Chondrocyte (in vitro differentiated cells): ENCODE measurements at regions not wholly inside any gene's neighbourhood (a gene's known extent, or its start where the extent isn't known, plus 50 kb on each side); places are given as distances from the start of the nearest gene placed in this dataset.

Experiments
- DNase-seq: peaks from one replicate; pipeline ENCODE4 v3.0.0; 2021; ENCODE audit warnings: mixed read lengths, low spot score
- H3K27ac Mint-ChIP-seq: one replicate; pipeline ENCODE4 v1.8.0; 2021; ENCODE audit warnings: mild to moderate bottlenecking, moderate library complexity, mixed read lengths; ENCODE audit not compliant: unreplicated experiment
- H3K27me3 Mint-ChIP-seq: 2 replicates; pipeline ENCODE4 v1.8.0; 2021; ENCODE audit warnings: low read depth, mixed read lengths
- H3K36me3 Mint-ChIP-seq: 2 replicates; pipeline ENCODE4 v1.8.0; 2021; ENCODE audit warnings: low read depth, mixed read lengths
- H3K4me1 Mint-ChIP-seq: 2 replicates; pipeline ENCODE4 v1.8.0; 2021; ENCODE audit warnings: low read depth, mild to moderate bottlenecking, mixed read lengths
- H3K4me3 Mint-ChIP-seq: one replicate; pipeline ENCODE4 v1.8.0; 2021; ENCODE audit warnings: mild to moderate bottlenecking, moderate library complexity, mixed read lengths; ENCODE audit not compliant: unreplicated experiment
- H3K9me3 Mint-ChIP-seq: 2 replicates; pipeline ENCODE4 v1.8.0; 2021; ENCODE audit warnings: low read depth, mixed read lengths
- CTCF ChIP-seq: fragments of 200-600 bp; sonication (generic); IDR thresholded peaks from 2 replicates; pipeline ENCODE4 v1.5.0; 2021; ENCODE audit warnings: antibody characterized with exemption, mild to moderate bottlenecking, moderate library complexity

- Mint-ChIP-seq H3K27ac (no peak overlapping the region), H3K27me3 (peaks cover 10% of the 10 kb centered on the region), H3K4me1 (no peaks in the 10 kb centered on the region), H3K4me3 (no peak overlapping the region), H3K36me3 (no peaks in the 10 kb centered on the region), H3K9me3 (no peaks in the 10 kb centered on the region)
- DNase-seq: no peak
- TF ChIP-seq CTCF: no peak
Observed at GRCh38 chr9:31730398-31730797, 654.0 kb upstream of the ACO1 start.

GRCh38 chr9:31733166-31733565, 651.3 kb upstream of the ACO1 start:
- Mint-ChIP-seq H3K27ac (no peak overlapping the region), H3K4me1 (no peaks in the 10 kb centered on the region), H3K27me3 (peaks cover 7% of the 10 kb centered on the region), H3K4me3 (no peak overlapping the region), H3K9me3 (no peaks in the 10 kb centered on the region), H3K36me3 (no peaks in the 10 kb centered on the region)
- DNase-seq: no peak
- no peak for TF ChIP-seq CTCF

- no peaks in the 10 kb centered on the region for H3K9me3 Mint-ChIP-seq
- H3K4me1 Mint-ChIP-seq: no peaks in the 10 kb centered on the region
- no peaks in the 10 kb centered on the region for H3K36me3 Mint-ChIP-seq
- no peak for DNase-seq
- H3K27me3 Mint-ChIP-seq: peaks cover 6% of the 10 kb centered on the region
- H3K27ac Mint-ChIP-seq: no peak overlapping the region
- no peak for TF ChIP-seq CTCF
- no peak overlapping the region for H3K4me3 Mint-ChIP-seq
Observed at GRCh38 chr9:31736581-31737179, 647.8 kb upstream of the ACO1 start.

- H3K27ac Mint-ChIP-seq: no peak overlapping the region
- no peaks in the 10 kb centered on the region for H3K4me1 Mint-ChIP-seq
- H3K36me3 Mint-ChIP-seq: no peaks in the 10 kb centered on the region
- no peak overlapping the region for H3K4me3 Mint-ChIP-seq
- H3K9me3 Mint-ChIP-seq: no peaks in the 10 kb centered on the region
- TF ChIP-seq CTCF: no peak
- peaks cover 11% of the 10 kb centered on the region for H3K27me3 Mint-ChIP-seq
- DNase-seq: no peak
Observed at GRCh38 chr9:31740705-31741104, 643.7 kb upstream of the ACO1 start.

GRCh38 chr9:31744589-31744988, 639.9 kb upstream of the ACO1 start:
- DNase-seq: no peak
- no peak overlapping the region for H3K27ac Mint-ChIP-seq
- H3K4me3 Mint-ChIP-seq: no peak overlapping the region
- no peak for TF ChIP-seq CTCF
- H3K9me3 Mint-ChIP-seq: no peaks in the 10 kb centered on the region
- no peaks in the 10 kb centered on the region for H3K36me3 Mint-ChIP-seq
- no peaks in the 10 kb centered on the region for H3K4me1 Mint-ChIP-seq
- H3K27me3 Mint-ChIP-seq: peaks cover 11% of the 10 kb centered on the region
